HCT116 (cell line): ENCODE measurements at regions not wholly inside any gene's neighbourhood (a gene's known extent, or its start where the extent isn't known, plus 50 kb on each side); places are given as distances from the start of the nearest gene placed in this dataset.

Experiments used
- ATAC-seq: fragments of 200-7000 bp; cut with Tn5 transposase; 2 replicates; pipeline ENCODE4 v1.9.1; 2020; ENCODE audit warnings: mild to moderate bottlenecking, moderate library complexity
- BruUV-seq: library from RNA; stranded (reverse); fragments of 400-500 nt; replicated peaks from 2 replicates; lab custom pipeline; 2021; lab: Mats Ljungman, UMichigan
- CTCF ChIA-PET: fragments of 300-600 bp; sonication (Branson Sonifier 250); formaldehyde crosslinking; loops from one replicate; lab custom pipeline; 2021; ENCODE audit warnings: antibody characterized with exemption; lab: Charles Lee
- POLR2A ChIA-PET: fragments of 300-600, 350-600 bp; sonication (Branson Sonifier 250); formaldehyde crosslinking; loops from one replicate; lab custom pipeline; 2021; ENCODE audit warnings: antibody characterized with exemption; lab: Charles Lee
- RAD21 ChIA-PET, 2 experiments: fragments of 300-600 bp; sonication (Branson Sonifier 250); formaldehyde crosslinking; loops; one replicate each; lab custom pipeline; 2023; ENCODE audit warnings: low total read pairs in 2 of 2; ENCODE audit not compliant: uncharacterized antibody in 2 of 2, unreplicated experiment in 2 of 2, low non-redundant PET in 1 of 2; lab: Charles Lee
- DNase-seq: peaks from one replicate; pipeline ENCODE4 v3.0.0-alpha.2; 2010; ENCODE audit warnings: low read depth, low spot score
- H2AFZ ChIP-seq: fragments of 200-600 bp; shearing (Covaris generic), sonication (generic); 2 replicates; pipeline ENCODE4 v1.6.1; 2017; ENCODE audit warnings: low read depth, mixed run types, mixed read lengths, antibody characterized with exemption, low read length; ENCODE audit not compliant: poor library complexity, severe bottlenecking
- H3K27ac ChIP-seq: 2 replicates; pipeline ENCODE4 v1.5.1; 2012; ENCODE audit warnings: low read depth, low read length
- H3K27me3 ChIP-seq: fragments of 200-600 bp; sonication (generic); 2 replicates; pipeline ENCODE4 v1.6.1; 2016; ENCODE audit warnings: mixed run types, low read length, mixed read lengths; ENCODE audit not compliant: insufficient read depth
- H3K36me3 ChIP-seq, 2 experiments: fragments of 200-500 bp in 1 of 2; fragments of 200-600 bp in 1 of 2; sonication (Bioruptor generic) in 1 of 2; sonication (generic) in 1 of 2; 2 replicates each; pipeline versions ENCODE4 v1.5.1 to v1.6.1; 2014 to 2016; ENCODE audit warnings: low read length in 2 of 2, inconsistent platforms in 1 of 2, mixed read lengths in 1 of 2, mixed run types in 1 of 2; ENCODE audit not compliant: insufficient read depth in 2 of 2, control insufficient read depth in 1 of 2
- H3K4me1 ChIP-seq, 2 experiments: fragments of 200-600 bp in 1 of 2; sonication (generic) in 1 of 2; 2 replicates each; pipeline versions ENCODE4 v1.5.1 to v1.6.1; 2012 to 2017; ENCODE audit warnings: low read length in 2 of 2, inconsistent platforms in 1 of 2, mild to moderate bottlenecking in 1 of 2, mixed read lengths in 1 of 2, mixed run types in 1 of 2, moderate library complexity in 1 of 2; ENCODE audit not compliant: insufficient read depth in 2 of 2, control insufficient read depth in 1 of 2
- H3K4me2 ChIP-seq: fragments of 200-600 bp; sonication (generic); 2 replicates; pipeline ENCODE4 v1.6.1; 2017; ENCODE audit warnings: mixed run types, low read length, mixed read lengths
- H3K4me3 ChIP-seq, 2 experiments: fragments of 200-600 bp in 1 of 2; sonication (generic) in 1 of 2; replicated peaks in 1 of 2; 2 replicates each; pipeline ENCODE4 v1.5.1; 2011 to 2016; ENCODE audit warnings: low read length in 2 of 2, control low read depth in 1 of 2, low read depth in 1 of 2, mild to moderate bottlenecking in 1 of 2, mixed read lengths in 1 of 2, mixed run types in 1 of 2
- H3K79me2 ChIP-seq: fragments of 200-600 bp; sonication (generic); 2 replicates; pipeline ENCODE4 v1.6.1; 2017; ENCODE audit warnings: mild to moderate bottlenecking, mixed run types, low read length, moderate library complexity, mixed read lengths; ENCODE audit not compliant: insufficient read depth
- H3K9ac ChIP-seq: fragments of 200-600 bp; sonication (generic); 2 replicates; pipeline ENCODE4 v1.6.1; 2016; ENCODE audit warnings: low read length, mixed read lengths
- H3K9me2 ChIP-seq: fragments of 200-600 bp; sonication (generic), shearing (Covaris generic); 2 replicates; pipeline ENCODE4 v1.6.1; 2017; ENCODE audit warnings: mixed run types, mild to moderate bottlenecking, moderate library complexity; ENCODE audit not compliant: insufficient read depth
- H3K9me3 ChIP-seq, 2 experiments: fragments of 200-500 bp in 1 of 2; fragments of 200-600 bp in 1 of 2; sonication (Bioruptor generic) in 1 of 2; sonication (generic) in 1 of 2; 2 replicates each; pipeline ENCODE4 v1.6.1; 2014 to 2017; ENCODE audit warnings: low read length in 2 of 2, mixed read lengths in 2 of 2, inconsistent platforms in 1 of 2, low read depth in 1 of 2, mild to moderate bottlenecking in 1 of 2, mixed run types in 1 of 2, moderate library complexity in 1 of 2; ENCODE audit not compliant: control insufficient read depth in 1 of 2, insufficient read depth in 1 of 2
- H4K20me1 ChIP-seq: fragments of 200-600 bp; sonication (generic), shearing (Covaris generic); 2 replicates; pipeline ENCODE4 v1.6.1; 2017; ENCODE audit warnings: mixed run types, mild to moderate bottlenecking, moderate library complexity; ENCODE audit not compliant: insufficient read depth
- ATF3 ChIP-seq: IDR thresholded peaks from 2 replicates; pipeline ENCODE4 v1.6.1; 2012
- CBX3 ChIP-seq: IDR thresholded peaks from 2 replicates; pipeline ENCODE4 v1.6.1; 2012; ENCODE audit warnings: low read depth
- EGR1 ChIP-seq: IDR thresholded peaks from 2 replicates; pipeline ENCODE4 v1.6.1; 2012; ENCODE audit warnings: low read depth
- ELF1 ChIP-seq: IDR thresholded peaks from 2 replicates; pipeline ENCODE4 v1.6.1; 2012; ENCODE audit warnings: low read depth, borderline replicate concordance
- EZH2 ChIP-seq: fragments of 200-600 bp; sonication (generic); IDR thresholded peaks from 2 replicates; pipeline ENCODE4 v1.6.1; 2017; ENCODE audit warnings: antibody characterized with exemption, mixed run types
- FOSL1 ChIP-seq: IDR thresholded peaks from 2 replicates; pipeline ENCODE4 v1.6.1; 2012; ENCODE audit warnings: low read depth
- MAX ChIP-seq: IDR thresholded peaks from 2 replicates; pipeline ENCODE4 v1.6.1; 2012
- POLR2AphosphoS5 ChIP-seq: IDR thresholded peaks from 2 replicates; pipeline ENCODE4 v1.6.1; 2011; ENCODE audit warnings: mild to moderate bottlenecking, low read depth, low read length, moderate library complexity
- RAD21 ChIP-seq: IDR thresholded peaks from 2 replicates; pipeline ENCODE4 v1.6.1; 2012; ENCODE audit warnings: low read depth, mild to moderate bottlenecking
- SP1 ChIP-seq: IDR thresholded peaks from 2 replicates; pipeline ENCODE4 v1.6.1; 2012; ENCODE audit warnings: low read depth
- SRF ChIP-seq: IDR thresholded peaks from 2 replicates; pipeline ENCODE4 v1.6.1; 2012; ENCODE audit warnings: low read depth
- YY1 ChIP-seq: IDR thresholded peaks from 2 replicates; pipeline ENCODE4 v1.6.1; 2011; ENCODE audit warnings: low read length, low read depth, moderate library complexity, mild to moderate bottlenecking; ENCODE audit not compliant: insufficient replicate concordance; ENCODE audit errors: extremely low read depth
- ZFX ChIP-seq: fragments of 450-650 bp; IDR thresholded peaks from 2 replicates; pipeline ENCODE4 v1.6.1; 2017
- ZNF274 ChIP-seq: fragments of 200-500 bp; sonication (Bioruptor generic); IDR thresholded peaks from 2 replicates; pipeline ENCODE4 v1.6.1; 2014; ENCODE audit warnings: mild to moderate bottlenecking, low read depth, low read length, inconsistent platforms
- intact Hi-C: fragments of 100-400 bp; cut with micrococcal nuclease; formaldehyde crosslinking; loops from 2 replicates; pipeline ENCODE4 v1.10.0; 2022
- TF ChIP-seq, protein P1 (sequence below), 3 experiments: fragments of 200-600 bp in 1 of 3; sonication (generic) in 1 of 3; IDR thresholded peaks in 2 of 3; conservative IDR thresholded peaks in 1 of 3; 2 replicates each; pipeline ENCODE4 v1.5.1; 2012 to 2017; ENCODE audit warnings: low read depth in 2 of 3, low read length in 2 of 3, antibody characterized with exemption in 1 of 3, borderline replicate concordance in 1 of 3, control low read depth in 1 of 3, mild to moderate bottlenecking in 1 of 3, mixed read lengths in 1 of 3, mixed run types in 1 of 3, moderate library complexity in 1 of 3; ENCODE audit not compliant: insufficient read depth in 1 of 3
- TF ChIP-seq, protein P2 (sequence below): IDR thresholded peaks from 2 replicates; pipeline ENCODE4 v1.6.1; 2012; ENCODE audit warnings: low read depth

DNA sequence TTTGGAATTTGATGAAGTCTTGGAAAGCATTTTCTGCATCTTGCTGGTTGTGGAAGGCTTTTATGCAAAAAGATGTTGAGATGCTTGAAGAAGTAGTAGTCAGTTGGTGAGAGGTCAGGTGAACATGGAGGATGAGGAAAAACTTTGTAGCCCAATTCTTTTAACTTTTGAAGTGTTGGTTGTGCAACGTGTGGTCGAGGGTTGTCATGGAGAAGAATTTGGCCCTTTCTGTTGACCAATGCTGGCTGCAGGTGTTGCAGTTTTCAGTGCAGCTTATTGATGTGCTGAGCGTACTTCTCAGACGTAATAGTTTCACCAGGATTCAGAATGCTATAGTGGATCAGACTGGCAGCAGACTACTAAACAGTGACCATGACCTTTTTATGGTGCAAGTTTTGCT, 508.4 kb upstream of the MAP2 start:
- intact Hi-C loops: no loop called here
- CTCF ChIA-PET: no interaction called here
- no peak overlapping the region for H3K27ac ChIP-seq
- H3K4me3 ChIP-seq: no peak overlapping the region
- H3K9me3 ChIP-seq: no peaks in the 10 kb centered on the region
- no peak for DNase-seq
- no peaks in the 10 kb centered on the region for H4K20me1 ChIP-seq
- no TSS peak for BruUV-seq
- RAD21 ChIA-PET: no interaction called here
- H3K27me3 ChIP-seq: no peaks in the 10 kb centered on the region; the same call in 1 of the 2 replicates
- TF ChIP-seq, protein P1, sequence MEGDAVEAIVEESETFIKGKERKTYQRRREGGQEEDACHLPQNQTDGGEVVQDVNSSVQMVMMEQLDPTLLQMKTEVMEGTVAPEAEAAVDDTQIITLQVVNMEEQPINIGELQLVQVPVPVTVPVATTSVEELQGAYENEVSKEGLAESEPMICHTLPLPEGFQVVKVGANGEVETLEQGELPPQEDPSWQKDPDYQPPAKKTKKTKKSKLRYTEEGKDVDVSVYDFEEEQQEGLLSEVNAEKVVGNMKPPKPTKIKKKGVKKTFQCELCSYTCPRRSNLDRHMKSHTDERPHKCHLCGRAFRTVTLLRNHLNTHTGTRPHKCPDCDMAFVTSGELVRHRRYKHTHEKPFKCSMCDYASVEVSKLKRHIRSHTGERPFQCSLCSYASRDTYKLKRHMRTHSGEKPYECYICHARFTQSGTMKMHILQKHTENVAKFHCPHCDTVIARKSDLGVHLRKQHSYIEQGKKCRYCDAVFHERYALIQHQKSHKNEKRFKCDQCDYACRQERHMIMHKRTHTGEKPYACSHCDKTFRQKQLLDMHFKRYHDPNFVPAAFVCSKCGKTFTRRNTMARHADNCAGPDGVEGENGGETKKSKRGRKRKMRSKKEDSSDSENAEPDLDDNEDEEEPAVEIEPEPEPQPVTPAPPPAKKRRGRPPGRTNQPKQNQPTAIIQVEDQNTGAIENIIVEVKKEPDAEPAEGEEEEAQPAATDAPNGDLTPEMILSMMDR (IDR thresholded peaks at IDR 0.05 in 2 of 3, conservative IDR thresholded peaks at IDR 0.05 in 1 of 3; ENCODE audit: borderline replicate concordance in 1 of 3, insufficient read depth in 1 of 3, low read depth in 2 of 3, low read length in 2 of 3): no peak
- TF ChIP-seq EGR1 (no peak), RAD21 (no peak), CBX3 (no peak), ZFX (no peak), SRF (no peak), ZNF274 (no peak), EZH2 (no peak)
- TF ChIP-seq, all 23 proteins: peak for 0
- Histone ChIP-seq H3K79me2 (no peaks in the 10 kb centered on the region), H3K9ac (no peak overlapping the region), H3K36me3 (no peaks in the 10 kb centered on the region), H3K4me1 (no peaks in the 10 kb centered on the region), H3K9me2 (no peaks in the 10 kb centered on the region; the same call in 1 of the 2 replicates), H3K4me2 (no peak overlapping the region), H2AFZ (no peak overlapping the region)
- no peak for ATAC-seq
- POLR2A ChIA-PET: no interaction called here

DNA sequence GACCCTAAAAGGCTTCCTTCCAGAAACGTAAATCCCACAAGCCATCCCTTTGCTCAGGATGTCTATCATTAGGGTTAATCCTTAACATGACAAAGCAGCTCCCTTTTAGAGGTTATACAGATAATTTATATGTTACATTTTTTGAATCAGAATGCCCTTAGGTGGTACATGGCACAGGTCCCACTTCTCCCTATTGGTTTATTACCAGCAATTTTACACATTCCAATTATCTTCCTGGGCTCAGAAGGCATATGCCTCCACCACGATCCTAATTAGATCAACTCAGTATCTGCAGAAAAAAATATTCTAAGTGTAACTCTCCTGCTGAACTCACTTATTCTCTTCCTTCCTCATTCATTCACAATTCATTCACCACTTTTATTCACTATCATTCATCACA, 507.0 kb upstream of the MAP2 start:
- H3K9ac ChIP-seq: no peak overlapping the region
- no peak for DNase-seq
- no peaks in the 10 kb centered on the region for H3K36me3 ChIP-seq
- intact Hi-C loops: no loop called here
- no peaks in the 10 kb centered on the region for H3K9me2 ChIP-seq
- H3K79me2 ChIP-seq: no peaks in the 10 kb centered on the region
- no peak for TF ChIP-seq SP1
- TF ChIP-seq ATF3: no peak
- TF ChIP-seq, protein P2, sequence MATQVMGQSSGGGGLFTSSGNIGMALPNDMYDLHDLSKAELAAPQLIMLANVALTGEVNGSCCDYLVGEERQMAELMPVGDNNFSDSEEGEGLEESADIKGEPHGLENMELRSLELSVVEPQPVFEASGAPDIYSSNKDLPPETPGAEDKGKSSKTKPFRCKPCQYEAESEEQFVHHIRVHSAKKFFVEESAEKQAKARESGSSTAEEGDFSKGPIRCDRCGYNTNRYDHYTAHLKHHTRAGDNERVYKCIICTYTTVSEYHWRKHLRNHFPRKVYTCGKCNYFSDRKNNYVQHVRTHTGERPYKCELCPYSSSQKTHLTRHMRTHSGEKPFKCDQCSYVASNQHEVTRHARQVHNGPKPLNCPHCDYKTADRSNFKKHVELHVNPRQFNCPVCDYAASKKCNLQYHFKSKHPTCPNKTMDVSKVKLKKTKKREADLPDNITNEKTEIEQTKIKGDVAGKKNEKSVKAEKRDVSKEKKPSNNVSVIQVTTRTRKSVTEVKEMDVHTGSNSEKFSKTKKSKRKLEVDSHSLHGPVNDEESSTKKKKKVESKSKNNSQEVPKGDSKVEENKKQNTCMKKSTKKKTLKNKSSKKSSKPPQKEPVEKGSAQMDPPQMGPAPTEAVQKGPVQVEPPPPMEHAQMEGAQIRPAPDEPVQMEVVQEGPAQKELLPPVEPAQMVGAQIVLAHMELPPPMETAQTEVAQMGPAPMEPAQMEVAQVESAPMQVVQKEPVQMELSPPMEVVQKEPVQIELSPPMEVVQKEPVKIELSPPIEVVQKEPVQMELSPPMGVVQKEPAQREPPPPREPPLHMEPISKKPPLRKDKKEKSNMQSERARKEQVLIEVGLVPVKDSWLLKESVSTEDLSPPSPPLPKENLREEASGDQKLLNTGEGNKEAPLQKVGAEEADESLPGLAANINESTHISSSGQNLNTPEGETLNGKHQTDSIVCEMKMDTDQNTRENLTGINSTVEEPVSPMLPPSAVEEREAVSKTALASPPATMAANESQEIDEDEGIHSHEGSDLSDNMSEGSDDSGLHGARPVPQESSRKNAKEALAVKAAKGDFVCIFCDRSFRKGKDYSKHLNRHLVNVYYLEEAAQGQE: no peak
- no peak for TF ChIP-seq YY1
- TF ChIP-seq FOSL1: no peak
- no peak for TF ChIP-seq ELF1
- no peak for TF ChIP-seq MAX
- TF ChIP-seq POLR2AphosphoS5: no peak
- ChIA-PET CTCF (no interaction called here), POLR2A (no interaction called here), RAD21 (no interaction called here)
- BruUV-seq: no TSS peak
- no peaks in the 10 kb centered on the region for H3K9me3 ChIP-seq
- no peak overlapping the region for H3K4me2 ChIP-seq
- H3K27me3 ChIP-seq: no peaks in the 10 kb centered on the region
- no peaks in the 10 kb centered on the region for H4K20me1 ChIP-seq
- ATAC-seq: no peak
- no peak overlapping the region for H2AFZ ChIP-seq
- H3K27ac ChIP-seq: no peak overlapping the region
- H3K4me3 ChIP-seq: no peak overlapping the region
- H3K4me1 ChIP-seq: no peaks in the 10 kb centered on the region
